GM12864 (cell line): ENCODE measurements at regions not wholly inside any gene's neighbourhood (a gene's known extent, or its start where the extent isn't known, plus 50 kb on each side); places are given as distances from the start of the nearest gene placed in this dataset.

ENCODE experiments used
- DNase-seq: peaks from one replicate; pipeline ENCODE4 v3.0.0-alpha.2; 2011; ENCODE audit warnings: low read depth
- H3K4me3 ChIP-seq: 2 replicates; pipeline ENCODE4 v1.5.1; 2011; ENCODE audit warnings: mild to moderate bottlenecking, low read depth, low read length, control low read depth
- CTCF ChIP-seq: IDR thresholded peaks from 2 replicates; pipeline ENCODE4 v1.5.1; 2011; ENCODE audit warnings: low read depth, mild to moderate bottlenecking, moderate library complexity, low read length, control low read depth, inconsistent platforms; ENCODE audit errors: missing control alignments

- H3K4me3 ChIP-seq = no peak overlapping the region
- DNase-seq = no peak
- TF ChIP-seq CTCF = no peak
Measured at GRCh38 chr2:138106606-138107005, 142.3 kb downstream of the HNMT start.

- H3K4me3 ChIP-seq = no peak overlapping the region
- DNase-seq = no peak
- TF ChIP-seq CTCF = no peak
Measured at GRCh38 chr2:138107288-138107687, 143.0 kb downstream of the HNMT start.

GRCh38 chr2:138110453-138111083, 146.3 kb downstream of the HNMT start:
- TF ChIP-seq CTCF = no peak
- no peak overlapping the region for H3K4me3 ChIP-seq
- DNase-seq = no peak

- no peak for DNase-seq
- no peak overlapping the region for H3K4me3 ChIP-seq
- no peak for TF ChIP-seq CTCF
Measured at GRCh38 chr2:138112536-138112935, 148.3 kb downstream of the HNMT start.

GRCh38 chr2:138113871-138114525, 149.7 kb downstream of the HNMT start:
- no peak for DNase-seq
- no peak for TF ChIP-seq CTCF
- no peak overlapping the region for H3K4me3 ChIP-seq

GRCh38 chr2:138115666-138116065, 151.4 kb downstream of the HNMT start:
- no peak overlapping the region for H3K4me3 ChIP-seq
- DNase-seq = no peak
- TF ChIP-seq CTCF = no peak

GRCh38 chr2:138116456-138116855, 152.2 kb downstream of the HNMT start:
- no peak overlapping the region for H3K4me3 ChIP-seq
- no peak for TF ChIP-seq CTCF
- no peak for DNase-seq
